ENCODE measurements at regions not wholly inside any gene's neighbourhood (a gene's known extent, or its start where the extent isn't known, plus 50 kb on each side); places are given as distances from the start of the nearest gene placed in this dataset.

DNA sequence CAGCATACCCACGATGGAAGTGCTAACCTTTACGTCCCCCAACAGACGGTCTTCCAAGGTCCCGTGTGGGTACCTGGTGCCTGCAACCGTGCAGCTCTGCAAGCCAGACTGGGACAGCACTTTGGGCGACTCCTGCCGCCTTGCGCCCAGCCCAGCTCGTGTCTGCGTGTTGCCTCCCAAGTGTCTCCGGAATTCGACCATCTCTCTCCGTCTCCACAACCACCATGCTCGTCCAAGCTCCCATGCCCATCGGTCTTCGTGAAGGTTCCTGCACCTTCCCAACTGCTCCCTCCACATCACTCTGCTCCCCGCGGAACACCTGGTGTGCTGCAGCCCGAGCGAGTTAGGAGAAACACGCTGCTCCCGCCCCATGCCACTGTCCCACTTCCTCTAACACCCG, 173.2 kb upstream of the AFDN start:
- Mint-ChIP-seq H3K4me3 (ENCODE audit: low read depth, unreplicated experiment) (no peak overlapping the region), H3K27ac (ENCODE audit: unreplicated experiment) (no peak overlapping the region), H3K4me1 (ENCODE audit: low read depth, unreplicated experiment) (no peaks in the 10 kb centered on the region), H3K36me3 (ENCODE audit: insufficient read depth, unreplicated experiment) (no peaks in the 10 kb centered on the region), H3K9me3 (ENCODE audit: low read depth, unreplicated experiment) (no peaks in the 10 kb centered on the region), H3K27me3 (ENCODE audit: unreplicated experiment) (no peaks in the 10 kb centered on the region)
- TF ChIP-seq CTCF (IDR thresholded peaks at IDR 0.05; ENCODE audit: unreplicated experiment) = no peak
- no peak for DNase-seq
- no TSS peak for BruUV-seq (replicated peaks)
- CTCF ChIA-PET = no interaction called here
- intact Hi-C loops (cut with micrococcal nuclease; ENCODE audit: unreplicated experiment) = no loop called here

DNA sequence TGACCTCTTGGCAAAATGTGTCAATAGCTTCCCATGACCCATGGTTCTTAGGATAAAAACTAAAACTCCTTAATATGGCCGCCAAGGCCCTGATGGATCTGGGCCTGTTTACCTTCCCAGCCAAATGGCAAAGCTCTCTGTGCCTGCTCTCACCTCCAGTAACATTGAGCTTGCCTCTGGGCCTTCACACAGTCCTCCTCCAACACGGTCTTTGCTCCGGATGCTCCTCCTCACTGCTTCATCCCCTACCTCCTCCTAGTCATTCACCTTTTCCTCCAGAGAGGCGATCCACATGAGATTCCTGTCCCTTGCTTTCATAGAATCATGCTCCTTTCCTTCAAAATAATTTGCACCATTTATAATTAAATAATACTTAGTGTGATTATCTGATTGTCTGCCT, 172.3 kb upstream of the AFDN start:
- Mint-ChIP-seq H3K27me3 (ENCODE audit: unreplicated experiment) (no peaks in the 10 kb centered on the region), H3K36me3 (ENCODE audit: insufficient read depth, unreplicated experiment) (no peaks in the 10 kb centered on the region)

DNA sequence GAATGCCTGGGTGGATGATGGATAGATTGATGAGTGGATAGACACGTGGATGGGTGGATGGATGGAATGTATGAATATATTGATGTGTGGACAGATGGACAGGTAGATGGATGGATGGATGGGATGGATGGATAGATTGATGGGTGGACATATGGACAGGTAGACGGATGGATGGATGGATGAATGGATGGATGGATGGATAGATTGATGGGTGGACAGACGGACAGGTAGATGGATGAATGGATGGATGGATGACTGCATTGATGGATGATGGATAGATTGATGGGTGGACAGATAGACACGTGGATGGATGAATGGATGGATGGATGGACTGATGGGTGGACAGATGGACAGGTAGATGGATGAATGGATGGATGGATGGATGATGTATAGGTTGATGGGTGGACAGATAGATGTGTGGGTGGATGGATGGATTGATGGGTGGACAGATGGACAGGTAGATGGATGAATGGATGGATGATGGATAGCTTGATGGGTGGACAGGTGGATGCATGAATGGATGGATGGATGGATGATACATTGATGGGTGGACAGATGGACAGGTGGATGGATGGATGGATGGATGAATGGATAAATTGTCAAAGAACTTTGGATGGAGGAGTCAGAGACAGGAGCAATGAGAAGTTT, 171.4 kb upstream of the AFDN start:
- no peak overlapping the region for H3K27ac Mint-ChIP-seq (ENCODE audit: unreplicated experiment)
- no peak for DNase-seq
- CTCF ChIA-PET = interaction anchor here (0.8 kb wide), 1 partner anchor 244 kb away, joined by 9 read pairs; no protein-coding TSS in a partner anchor
- BruUV-seq (replicated peaks) = no TSS peak
- intact Hi-C loops (cut with micrococcal nuclease; ENCODE audit: unreplicated experiment) = no loop called here
- no peak overlapping the region for H3K4me3 Mint-ChIP-seq (ENCODE audit: low read depth, unreplicated experiment)
- no peaks in the 10 kb centered on the region for H3K4me1 Mint-ChIP-seq (ENCODE audit: low read depth, unreplicated experiment)
- TF ChIP-seq CTCF (IDR thresholded peaks at IDR 0.05; ENCODE audit: unreplicated experiment) = no peak
- no peaks in the 10 kb centered on the region for H3K9me3 Mint-ChIP-seq (ENCODE audit: low read depth, unreplicated experiment)
- H3K27me3 Mint-ChIP-seq (ENCODE audit: unreplicated experiment) = no peaks in the 10 kb centered on the region
- no peaks in the 10 kb centered on the region for H3K36me3 Mint-ChIP-seq (ENCODE audit: insufficient read depth, unreplicated experiment)

More for the DNA sequence above, 172.3 kb upstream of the AFDN start:
- DNase-seq = no peak
- no peaks in the 10 kb centered on the region for H3K9me3 Mint-ChIP-seq (ENCODE audit: low read depth, unreplicated experiment)
- TF ChIP-seq CTCF (IDR thresholded peaks at IDR 0.05; ENCODE audit: unreplicated experiment) = no peak
- no peak overlapping the region for H3K27ac Mint-ChIP-seq (ENCODE audit: unreplicated experiment)
- CTCF ChIA-PET = no interaction called here
- no peaks in the 10 kb centered on the region for H3K4me1 Mint-ChIP-seq (ENCODE audit: low read depth, unreplicated experiment)
- BruUV-seq (replicated peaks) = no TSS peak
- intact Hi-C loops (cut with micrococcal nuclease; ENCODE audit: unreplicated experiment) = no loop called here
- H3K4me3 Mint-ChIP-seq (ENCODE audit: low read depth, unreplicated experiment) = no peak overlapping the region

DNA sequence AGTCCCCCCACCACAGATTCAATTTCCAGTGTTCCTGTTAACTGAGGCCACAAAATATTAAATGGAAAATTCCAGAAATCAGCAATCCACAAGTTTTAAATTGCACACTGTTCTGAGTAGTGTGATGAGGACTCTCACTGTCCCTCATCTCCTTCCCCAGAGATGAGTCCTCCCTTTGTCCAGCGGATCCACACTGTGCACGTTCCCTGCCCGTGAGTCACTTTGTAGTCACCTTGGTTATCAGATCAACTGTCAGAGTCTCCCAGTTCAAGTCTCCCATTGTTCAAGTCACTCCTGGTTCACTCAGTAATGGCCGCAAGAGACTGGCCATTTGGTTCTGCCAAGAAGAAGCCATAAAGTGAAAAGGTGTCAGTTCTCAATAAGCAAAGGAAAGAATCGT, 168.6 kb upstream of the AFDN start:
- no peaks in the 10 kb centered on the region for H3K9me3 Mint-ChIP-seq (ENCODE audit: low read depth, unreplicated experiment)
- no peak for TF ChIP-seq CTCF (IDR thresholded peaks at IDR 0.05; ENCODE audit: unreplicated experiment)
- CTCF ChIA-PET = no interaction called here
- H3K27me3 Mint-ChIP-seq (ENCODE audit: unreplicated experiment) = no peaks in the 10 kb centered on the region
- H3K36me3 Mint-ChIP-seq (ENCODE audit: insufficient read depth, unreplicated experiment) = no peaks in the 10 kb centered on the region
- H3K27ac Mint-ChIP-seq (ENCODE audit: unreplicated experiment) = no peak overlapping the region
- no peak overlapping the region for H3K4me3 Mint-ChIP-seq (ENCODE audit: low read depth, unreplicated experiment)
- DNase-seq = no peak
- BruUV-seq (replicated peaks) = no TSS peak
- intact Hi-C loops (cut with micrococcal nuclease; ENCODE audit: unreplicated experiment) = no loop called here
- H3K4me1 Mint-ChIP-seq (ENCODE audit: low read depth, unreplicated experiment) = no peaks in the 10 kb centered on the region
